HEK293 (cell line): ENCODE measurements at regions not wholly inside any gene's neighbourhood (a gene's known extent, or its start where the extent isn't known, plus 50 kb on each side); places are given as distances from the start of the nearest gene placed in this dataset.

Experiments used
- CTCF ChIP-seq: fragments of 450-650 bp; formaldehyde crosslinking; IDR thresholded peaks from 2 replicates; pipeline ENCODE4 v1.5.1; 2016; ENCODE audit warnings: missing biosample characterization, missing genetic modification characterization
- OSR2 ChIP-seq: fragments of 450-650 bp; formaldehyde crosslinking; IDR thresholded peaks from 2 replicates; pipeline ENCODE4 v1.5.1; 2016; ENCODE audit warnings: missing biosample characterization, missing genetic modification characterization
- ZNF311 ChIP-seq: fragments of 450-650 bp; formaldehyde crosslinking; IDR thresholded peaks from 2 replicates; pipeline ENCODE4 v1.5.1; 2017; ENCODE audit warnings: missing biosample characterization, missing genetic modification characterization, borderline replicate concordance
- ZNF366 ChIP-seq: fragments of 450-650 bp; formaldehyde crosslinking; conservative IDR thresholded peaks from 2 replicates; pipeline ENCODE4 v1.5.1; 2016; ENCODE audit warnings: missing biosample characterization, missing genetic modification characterization
- ZNF530 ChIP-seq: fragments of 450-650 bp; formaldehyde crosslinking; IDR thresholded peaks from 2 replicates; pipeline ENCODE4 v1.5.1; 2016; ENCODE audit warnings: low read depth, missing biosample characterization, missing genetic modification characterization
- ZNF639 ChIP-seq: fragments of 450-650 bp; formaldehyde crosslinking; IDR thresholded peaks from 2 replicates; pipeline ENCODE4 v1.5.1; 2016; ENCODE audit warnings: missing biosample characterization, missing genetic modification characterization
- ZNF792 ChIP-seq: fragments of 450-650 bp; formaldehyde crosslinking; IDR thresholded peaks from 2 replicates; pipeline ENCODE4 v1.5.1; 2016; ENCODE audit warnings: missing biosample characterization, missing genetic modification characterization

GRCh38 chr7:104074529-104074928, 85.1 kb upstream of the RELN start:
- TF ChIP-seq OSR2 (no peak), ZNF639 (no peak), ZNF366 (tag by site-specific recombination) (no peak), CTCF (tag by site-specific recombination) (no peak), ZNF311 (tag by site-specific recombination) (no peak), ZNF530 (tag by site-specific recombination) (no peak), ZNF792 (tag by site-specific recombination) (no peak)
